Daoy (cell line): ENCODE measurements at regions not wholly inside any gene's neighbourhood (a gene's known extent, or its start where the extent isn't known, plus 50 kb on each side); places are given as distances from the start of the nearest gene placed in this dataset.
"Not testable (repeated sequence)": the region's sequence is repeated elsewhere in the genome, so short reads cannot be mapped to it uniquely, and the experiment has no call there.

Experiments used
- DNase-seq: peaks from one replicate; pipeline ENCODE4 v3.0.0-alpha.2; 2015; ENCODE audit warnings: low read depth

- no peak for DNase-seq
These were observed 809.3 kb upstream of the CDH6 start for GRCh38 chr5:30384171-30384570.

- DNase-seq, result no peak
These were observed 813.3 kb upstream of the CDH6 start for GRCh38 chr5:30380228-30380627.

- no peak for DNase-seq
These were observed 816.6 kb upstream of the CDH6 start for GRCh38 chr5:30376848-30377247.

- no peak for DNase-seq
These were observed 825.4 kb upstream of the CDH6 start for GRCh38 chr5:30368064-30368463.

GRCh38 chr5:30365031-30365430 lies 828.5 kb upstream of the CDH6 start:
- DNase-seq, result not testable (repeated sequence)

- DNase-seq, result no peak
These were observed 836.1 kb upstream of the CDH6 start for GRCh38 chr5:30357371-30357770.

- DNase-seq, result no peak
These were observed 837.8 kb upstream of the CDH6 start for GRCh38 chr5:30355675-30356074.

- no peak for DNase-seq
These were observed 845.6 kb upstream of the CDH6 start for GRCh38 chr5:30347858-30348257.

GRCh38 chr5:30345539-30346345 lies 847.7 kb upstream of the CDH6 start:
- not testable (repeated sequence) for DNase-seq

- no peak for DNase-seq
These were observed 849.8 kb upstream of the CDH6 start for GRCh38 chr5:30343707-30344106.

- no peak for DNase-seq
These were observed 852.0 kb upstream of the CDH6 start for GRCh38 chr5:30341466-30341865.

GRCh38 chr5:30337084-30337573 lies 856.4 kb upstream of the CDH6 start:
- no peak for DNase-seq

GRCh38 chr5:30331534-30331933 lies 862.0 kb upstream of the CDH6 start:
- DNase-seq, result no peak

- DNase-seq, result no peak
These were observed 867.7 kb upstream of the CDH6 start for GRCh38 chr5:30325795-30326194.

GRCh38 chr5:30324083-30324482 lies 869.4 kb upstream of the CDH6 start:
- DNase-seq, result no peak

GRCh38 chr5:30287890-30288289 lies 905.6 kb upstream of the CDH6 start:
- DNase-seq, result no peak

- DNase-seq, result no peak
These were observed 914.2 kb upstream of the CDH6 start for GRCh38 chr5:30279237-30279636.

GRCh38 chr5:30267026-30267425 lies 926.5 kb upstream of the CDH6 start:
- DNase-seq, result no peak

- no peak for DNase-seq
These were observed 954.0 kb upstream of the CDH6 start for GRCh38 chr5:30239331-30240022.

GRCh38 chr5:30237189-30237588 lies 956.3 kb upstream of the CDH6 start:
- no peak for DNase-seq

- DNase-seq, result no peak
These were observed 983.7 kb upstream of the CDH6 start for GRCh38 chr5:30209755-30210154.

GRCh38 chr5:30197662-30198061 lies 995.8 kb upstream of the CDH6 start:
- DNase-seq, result no peak

- DNase-seq, result no peak
These were observed 998.5 kb upstream of the CDH6 start for GRCh38 chr5:30195036-30195435.
